ENCODE measurements at regions not wholly inside any gene's neighbourhood (a gene's known extent, or its start where the extent isn't known, plus 50 kb on each side); places are given as distances from the start of the nearest gene placed in this dataset.
"Not testable (repeated sequence)": the region's sequence is repeated elsewhere in the genome, so short reads cannot be mapped to it uniquely, and the experiment has no call there.

GRCh38 chr6:141877275-141877983 lies 255.3 kb upstream of the GJE1 start:
- DNase-seq (ENCODE audit: low read depth), result no peak

GRCh38 chr6:141874930-141875602 lies 257.7 kb upstream of the GJE1 start:
- no peak for DNase-seq (ENCODE audit: low read depth)

GRCh38 chr6:141869509-141869908 lies 263.2 kb upstream of the GJE1 start:
- not testable (repeated sequence) for DNase-seq (ENCODE audit: low read depth)

GRCh38 chr6:141867767-141868166 lies 265.0 kb upstream of the GJE1 start:
- DNase-seq (ENCODE audit: low read depth), result no peak

- DNase-seq (ENCODE audit: low read depth), result no peak
These were observed 265.8 kb upstream of the GJE1 start for GRCh38 chr6:141866731-141867497.

GRCh38 chr6:141851063-141851462 lies 281.7 kb upstream of the GJE1 start:
- DNase-seq (ENCODE audit: low read depth), result no peak

- peak; percentile 13 for DNase-seq (ENCODE audit: low read depth)
These were observed 284.5 kb upstream of the GJE1 start for GRCh38 chr6:141848029-141848890.

- DNase-seq (ENCODE audit: low read depth), result no peak
These were observed 286.1 kb upstream of the GJE1 start for GRCh38 chr6:141846639-141847038.

GRCh38 chr6:141843178-141843834 lies 289.4 kb upstream of the GJE1 start:
- no peak for DNase-seq (ENCODE audit: low read depth)

GRCh38 chr6:141833001-141833655 lies 299.6 kb upstream of the GJE1 start:
- no peak for DNase-seq (ENCODE audit: low read depth)

- DNase-seq (ENCODE audit: low read depth), result no peak
These were observed 302.2 kb upstream of the GJE1 start for GRCh38 chr6:141830530-141830929.

GRCh38 chr6:141829566-141830360 lies 303.0 kb upstream of the GJE1 start:
- no peak for DNase-seq (ENCODE audit: low read depth)

- DNase-seq (ENCODE audit: low read depth), result no peak
These were observed 308.4 kb upstream of the GJE1 start for GRCh38 chr6:141824350-141824749.

- DNase-seq (ENCODE audit: low read depth), result not testable (repeated sequence)
These were observed 317.7 kb upstream of the GJE1 start for GRCh38 chr6:141815039-141815438.

GRCh38 chr6:141809901-141810300 lies 322.8 kb upstream of the GJE1 start:
- no peak for DNase-seq (ENCODE audit: low read depth)

- DNase-seq (ENCODE audit: low read depth), result no peak
These were observed 324.1 kb upstream of the GJE1 start for GRCh38 chr6:141808662-141809061.

GRCh38 chr6:141800973-141801372 lies 331.8 kb upstream of the GJE1 start:
- DNase-seq (ENCODE audit: low read depth), result not testable (repeated sequence)

- no peak for DNase-seq (ENCODE audit: low read depth)
These were observed 341.8 kb upstream of the GJE1 start for GRCh38 chr6:141790921-141791320.

GRCh38 chr6:141788096-141788495 lies 344.6 kb upstream of the GJE1 start:
- no peak for DNase-seq (ENCODE audit: low read depth)

- no peak for DNase-seq (ENCODE audit: low read depth)
These were observed 349.1 kb upstream of the GJE1 start for GRCh38 chr6:141783585-141783984.

Measured in T-helper 22 cell (primary cell).